GM10248 (cell line): ENCODE measurements at regions not wholly inside any gene's neighbourhood (a gene's known extent, or its start where the extent isn't known, plus 50 kb on each side); places are given as distances from the start of the nearest gene placed in this dataset.

Experiments
- CTCF ChIA-PET: fragments of 300-600 bp; sonication (Branson Sonifier 250); formaldehyde crosslinking; extraction: SDS; loops from one replicate; lab custom pipeline; 2021; ENCODE audit warnings: antibody characterized with exemption; lab: Yijun Ruan, JAX
- POLR2A ChIA-PET: fragments of 350-650 bp; sonication (Branson Sonifier 250); formaldehyde crosslinking; extraction: SDS; loops from one replicate; lab custom pipeline; 2020; ENCODE audit warnings: antibody characterized with exemption; lab: Yijun Ruan, JAX
- DNase-seq: peaks from one replicate; pipeline ENCODE4 v3.0.0; 2012; ENCODE audit errors: extremely low spot score
- TF ChIP-seq, protein P1 (sequence below): IDR thresholded peaks from 2 replicates; pipeline ENCODE4 v1.5.1; 2012; ENCODE audit warnings: mild to moderate bottlenecking, low read depth; ENCODE audit errors: extremely low read depth, missing control alignments, control extremely low read depth

DNA sequence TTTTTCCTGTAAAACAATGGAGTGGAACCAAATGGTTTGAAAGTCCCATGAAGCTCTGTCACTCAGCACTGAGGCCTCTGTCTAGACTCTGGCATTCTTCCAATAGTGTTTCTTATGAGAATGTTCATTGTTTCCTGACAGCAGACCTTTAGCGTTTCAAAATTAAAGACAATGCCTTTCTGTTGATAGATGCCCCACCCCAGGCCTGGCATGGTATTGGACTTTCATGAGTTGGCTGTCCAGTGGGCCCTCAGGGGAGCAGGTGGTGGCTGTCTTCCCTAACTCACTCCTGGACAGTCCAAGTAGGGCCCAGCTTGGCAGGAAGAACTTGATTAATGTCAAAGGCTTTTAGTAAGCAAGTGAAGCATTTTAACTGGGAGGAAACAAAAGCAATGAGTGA lies 186.5 kb upstream of the CCL2 start:
- TF ChIP-seq, protein P1, sequence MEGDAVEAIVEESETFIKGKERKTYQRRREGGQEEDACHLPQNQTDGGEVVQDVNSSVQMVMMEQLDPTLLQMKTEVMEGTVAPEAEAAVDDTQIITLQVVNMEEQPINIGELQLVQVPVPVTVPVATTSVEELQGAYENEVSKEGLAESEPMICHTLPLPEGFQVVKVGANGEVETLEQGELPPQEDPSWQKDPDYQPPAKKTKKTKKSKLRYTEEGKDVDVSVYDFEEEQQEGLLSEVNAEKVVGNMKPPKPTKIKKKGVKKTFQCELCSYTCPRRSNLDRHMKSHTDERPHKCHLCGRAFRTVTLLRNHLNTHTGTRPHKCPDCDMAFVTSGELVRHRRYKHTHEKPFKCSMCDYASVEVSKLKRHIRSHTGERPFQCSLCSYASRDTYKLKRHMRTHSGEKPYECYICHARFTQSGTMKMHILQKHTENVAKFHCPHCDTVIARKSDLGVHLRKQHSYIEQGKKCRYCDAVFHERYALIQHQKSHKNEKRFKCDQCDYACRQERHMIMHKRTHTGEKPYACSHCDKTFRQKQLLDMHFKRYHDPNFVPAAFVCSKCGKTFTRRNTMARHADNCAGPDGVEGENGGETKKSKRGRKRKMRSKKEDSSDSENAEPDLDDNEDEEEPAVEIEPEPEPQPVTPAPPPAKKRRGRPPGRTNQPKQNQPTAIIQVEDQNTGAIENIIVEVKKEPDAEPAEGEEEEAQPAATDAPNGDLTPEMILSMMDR = no peak
- CTCF ChIA-PET = interaction anchor here (1.6 kb wide), 1 partner anchor 11 kb away, joined by 3 read pairs; no protein-coding TSS in a partner anchor
- DNase-seq = no peak
- POLR2A ChIA-PET = no interaction called here

DNA sequence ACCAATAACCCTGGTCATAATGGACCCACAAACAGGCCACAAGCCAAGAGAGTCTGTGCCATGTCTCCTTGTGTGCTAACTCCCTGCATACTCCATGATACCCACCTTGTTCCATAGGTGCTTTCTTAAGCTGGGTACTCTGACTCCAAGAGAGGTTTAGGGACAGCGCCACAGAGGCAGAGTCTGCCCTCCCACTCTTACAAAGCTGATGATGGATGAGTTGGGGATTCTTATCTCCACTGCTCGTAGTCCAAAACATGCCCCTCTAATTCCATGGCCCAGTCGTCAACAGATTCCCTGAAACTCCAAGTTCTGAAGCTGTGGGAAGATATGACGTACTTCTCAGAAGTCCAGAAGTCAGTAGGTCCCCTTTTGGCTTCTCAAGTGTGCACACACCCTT lies 184.4 kb upstream of the CCL2 start:
- ChIA-PET POLR2A (no interaction called here), CTCF (no interaction called here)
- TF ChIP-seq, protein P1 = no peak
- no peak for DNase-seq

DNA sequence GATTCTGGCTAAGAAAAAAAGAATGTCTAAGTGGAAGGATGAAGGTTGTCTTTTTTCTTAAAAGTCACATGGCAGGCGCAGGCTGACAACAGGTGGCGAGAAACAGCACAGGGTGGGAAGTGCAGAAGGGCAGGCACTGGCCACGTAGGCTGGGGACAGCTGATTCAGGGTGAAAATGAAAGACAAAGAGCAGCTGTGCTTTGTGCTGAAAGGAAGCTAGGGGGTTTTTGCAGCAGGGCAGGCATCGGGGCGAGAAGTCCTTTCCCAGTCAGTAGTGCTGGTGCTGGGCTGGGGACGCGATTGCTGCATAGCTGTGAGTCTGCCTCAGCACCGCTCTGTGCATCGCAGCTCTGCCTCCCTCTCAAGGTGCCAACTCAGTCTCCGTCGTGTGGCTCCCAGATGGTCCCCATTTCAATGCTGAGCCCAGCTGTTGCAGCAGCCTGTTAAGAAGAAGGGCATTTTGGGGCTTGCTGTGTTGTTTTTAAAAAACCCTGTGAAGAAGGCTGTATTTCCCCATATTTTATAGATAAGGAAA lies 183.1 kb upstream of the CCL2 start:
- CTCF ChIA-PET = no interaction called here

DNA sequence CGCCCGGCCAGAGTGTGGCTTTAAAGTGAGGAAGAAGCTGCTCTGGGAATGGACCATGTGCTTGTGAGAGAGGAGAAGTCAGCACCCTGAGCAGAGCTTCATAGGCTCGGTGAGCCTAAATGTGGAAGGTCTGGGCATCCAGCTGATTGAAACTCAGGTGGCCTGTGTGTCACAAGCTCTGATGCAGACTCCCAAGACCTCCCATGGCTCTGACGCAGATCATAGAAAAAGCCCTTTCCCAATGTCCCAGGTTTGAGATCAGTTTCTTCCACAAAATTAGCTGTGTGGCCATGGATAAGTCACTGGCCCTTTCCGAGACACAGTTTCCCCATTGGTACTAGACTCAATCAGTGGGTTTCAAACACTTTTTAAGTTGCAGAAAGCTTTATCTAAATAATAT lies 180.0 kb upstream of the CCL2 start:
- ChIA-PET CTCF (interaction anchor here (1.7 kb wide), 1 partner anchor 96 kb away, joined by 3 read pairs; no protein-coding TSS in a partner anchor), POLR2A (no interaction called here)
- TF ChIP-seq, protein P1 = no peak
- DNase-seq = no peak

More for the DNA sequence above, 183.1 kb upstream of the CCL2 start:
- TF ChIP-seq, protein P1 = no peak
- DNase-seq = peak; percentile 18
- POLR2A ChIA-PET = no interaction called here

DNA sequence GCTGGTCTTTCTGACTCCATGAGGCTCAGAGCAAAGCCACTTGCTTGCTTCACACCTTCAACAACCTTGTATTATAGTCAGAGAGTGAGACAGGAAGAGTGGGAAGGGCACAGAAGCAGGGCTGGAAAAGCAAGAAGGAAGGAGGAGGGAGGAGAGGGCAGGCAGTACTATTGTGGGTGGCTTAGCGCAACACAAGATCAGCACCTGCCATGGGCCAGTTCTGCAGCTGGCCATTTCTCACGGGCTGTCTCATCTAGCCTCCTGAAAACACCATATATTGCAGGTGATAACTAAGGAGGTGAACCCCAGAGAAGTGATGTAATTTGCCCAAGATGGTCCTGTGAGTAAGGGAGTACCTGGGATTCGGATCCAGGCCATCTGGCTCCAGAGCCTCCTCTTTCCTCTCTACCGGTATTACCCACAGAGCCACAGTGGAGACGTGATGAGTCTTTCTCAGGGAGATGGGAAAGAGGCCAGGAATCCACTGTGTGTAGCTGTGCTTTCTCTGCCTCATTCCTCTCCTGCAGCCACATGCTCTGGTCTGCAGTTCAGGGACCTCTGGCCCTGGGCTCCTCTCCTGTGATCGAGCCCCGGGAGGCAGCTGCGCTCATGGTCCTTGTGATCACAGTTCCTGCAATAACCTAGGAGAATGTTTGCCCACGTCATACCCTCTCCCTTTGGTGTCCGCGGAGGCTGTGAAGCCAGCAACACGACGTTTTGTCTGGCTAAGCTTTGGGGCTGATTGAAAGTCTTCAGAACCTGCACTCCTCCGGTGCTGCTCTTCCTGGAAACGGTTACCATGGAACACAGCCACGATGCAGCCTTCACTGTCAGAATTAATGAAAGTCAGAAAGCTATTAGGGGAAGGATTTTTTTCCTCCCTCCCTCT lies 178.1 kb upstream of the CCL2 start:
- POLR2A ChIA-PET = no interaction called here
- TF ChIP-seq, protein P1 = no peak
- CTCF ChIA-PET = interaction anchor here (1.4 to 1.7 kb wide), 2 partner anchors 13 to 94 kb away, joined by 3 to 4 read pairs; no protein-coding TSS in a partner anchor
- DNase-seq = no peak

DNA sequence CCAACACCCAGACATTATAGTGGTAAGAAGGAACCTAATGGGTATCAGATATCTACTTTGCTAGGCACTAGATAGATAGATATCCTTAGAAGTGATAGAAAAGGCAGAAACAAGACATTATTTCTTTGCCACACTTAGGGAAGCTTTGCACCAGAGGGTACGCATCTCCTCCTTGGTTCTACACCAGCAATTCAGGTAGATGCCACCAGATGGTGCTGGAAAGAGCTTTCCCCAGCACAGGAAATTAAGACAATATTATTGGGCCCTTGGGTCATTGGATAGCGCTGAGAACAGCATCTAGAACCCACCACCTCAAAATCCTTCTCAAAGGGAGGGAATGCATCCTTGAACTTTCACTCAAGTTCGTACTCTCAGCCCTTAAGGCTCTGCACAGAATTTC lies 173.8 kb upstream of the CCL2 start:
- ChIA-PET POLR2A (no interaction called here), CTCF (no interaction called here)
- DNase-seq = peak; percentile 15
- TF ChIP-seq, protein P1 = no peak
